Astrocyte (in vitro differentiated cells and primary cell): ENCODE measurements at regions not wholly inside any gene's neighbourhood (a gene's known extent, or its start where the extent isn't known, plus 50 kb on each side); places are given as distances from the start of the nearest gene placed in this dataset.

Experiments
- CTCF ChIP-seq: IDR thresholded peaks from 2 replicates; pipeline ENCODE4 v1.5.1; 2011; ENCODE audit warnings: low read depth, mild to moderate bottlenecking, inconsistent platforms, low read length, moderate library complexity; ENCODE audit not compliant: insufficient read depth
- EZH2 ChIP-seq: IDR thresholded peaks from 2 replicates; pipeline ENCODE4 v1.6.1; 2012; ENCODE audit warnings: mild to moderate bottlenecking, low read length, inconsistent platforms; ENCODE audit not compliant: insufficient read depth

DNA sequence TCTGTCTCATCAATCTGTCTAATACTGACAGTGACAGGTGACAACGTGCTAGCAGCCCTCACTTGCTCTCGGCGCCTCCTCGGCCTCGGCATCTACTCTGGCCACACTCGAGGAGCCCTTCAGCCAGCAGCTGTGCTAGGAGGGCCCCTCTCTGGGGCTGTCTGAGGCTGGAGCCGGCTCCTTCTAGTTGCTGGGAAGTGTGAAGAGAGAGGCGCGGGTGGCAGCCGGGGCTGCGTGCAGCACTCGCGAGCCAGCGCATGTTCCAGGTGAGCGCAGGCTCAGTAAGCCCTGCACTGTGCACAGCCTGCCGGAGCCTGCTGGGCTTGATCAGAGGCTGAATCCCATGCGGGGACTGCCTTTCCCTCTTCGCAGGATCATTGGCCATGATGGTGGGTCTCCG lies 330.7 kb downstream of the CDH10 start:
- no peak for TF ChIP-seq CTCF
- TF ChIP-seq EZH2, result no peak
